ENCODE measurements at regions not wholly inside any gene's neighbourhood (a gene's known extent, or its start where the extent isn't known, plus 50 kb on each side); places are given as distances from the start of the nearest gene placed in this dataset.

DNA sequence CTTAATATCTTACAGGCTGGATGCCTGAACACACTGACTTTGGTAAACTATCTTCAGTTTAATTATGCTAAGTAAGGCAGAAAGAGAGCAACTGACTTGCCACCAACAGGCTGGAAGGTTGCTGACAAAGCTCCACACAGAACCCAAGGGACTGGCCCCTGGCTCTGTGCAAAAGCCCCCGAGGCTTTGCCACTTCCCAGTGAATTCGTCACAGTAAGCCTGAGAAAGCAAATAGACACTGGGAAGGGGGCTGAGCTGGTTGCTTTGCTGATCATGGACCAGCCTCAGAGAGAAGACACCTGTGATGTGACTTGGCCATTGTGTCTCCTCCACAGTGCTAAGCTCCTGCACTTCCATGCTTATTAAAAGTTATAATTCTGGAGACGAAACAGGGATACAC lies 91.7 kb downstream of the BLID start:
- TF ChIP-seq, protein P1, sequence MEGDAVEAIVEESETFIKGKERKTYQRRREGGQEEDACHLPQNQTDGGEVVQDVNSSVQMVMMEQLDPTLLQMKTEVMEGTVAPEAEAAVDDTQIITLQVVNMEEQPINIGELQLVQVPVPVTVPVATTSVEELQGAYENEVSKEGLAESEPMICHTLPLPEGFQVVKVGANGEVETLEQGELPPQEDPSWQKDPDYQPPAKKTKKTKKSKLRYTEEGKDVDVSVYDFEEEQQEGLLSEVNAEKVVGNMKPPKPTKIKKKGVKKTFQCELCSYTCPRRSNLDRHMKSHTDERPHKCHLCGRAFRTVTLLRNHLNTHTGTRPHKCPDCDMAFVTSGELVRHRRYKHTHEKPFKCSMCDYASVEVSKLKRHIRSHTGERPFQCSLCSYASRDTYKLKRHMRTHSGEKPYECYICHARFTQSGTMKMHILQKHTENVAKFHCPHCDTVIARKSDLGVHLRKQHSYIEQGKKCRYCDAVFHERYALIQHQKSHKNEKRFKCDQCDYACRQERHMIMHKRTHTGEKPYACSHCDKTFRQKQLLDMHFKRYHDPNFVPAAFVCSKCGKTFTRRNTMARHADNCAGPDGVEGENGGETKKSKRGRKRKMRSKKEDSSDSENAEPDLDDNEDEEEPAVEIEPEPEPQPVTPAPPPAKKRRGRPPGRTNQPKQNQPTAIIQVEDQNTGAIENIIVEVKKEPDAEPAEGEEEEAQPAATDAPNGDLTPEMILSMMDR (IDR thresholded peaks at IDR 0.05; ENCODE audit: poor library complexity, severe bottlenecking) = no peak
- TF ChIP-seq, protein P2, sequence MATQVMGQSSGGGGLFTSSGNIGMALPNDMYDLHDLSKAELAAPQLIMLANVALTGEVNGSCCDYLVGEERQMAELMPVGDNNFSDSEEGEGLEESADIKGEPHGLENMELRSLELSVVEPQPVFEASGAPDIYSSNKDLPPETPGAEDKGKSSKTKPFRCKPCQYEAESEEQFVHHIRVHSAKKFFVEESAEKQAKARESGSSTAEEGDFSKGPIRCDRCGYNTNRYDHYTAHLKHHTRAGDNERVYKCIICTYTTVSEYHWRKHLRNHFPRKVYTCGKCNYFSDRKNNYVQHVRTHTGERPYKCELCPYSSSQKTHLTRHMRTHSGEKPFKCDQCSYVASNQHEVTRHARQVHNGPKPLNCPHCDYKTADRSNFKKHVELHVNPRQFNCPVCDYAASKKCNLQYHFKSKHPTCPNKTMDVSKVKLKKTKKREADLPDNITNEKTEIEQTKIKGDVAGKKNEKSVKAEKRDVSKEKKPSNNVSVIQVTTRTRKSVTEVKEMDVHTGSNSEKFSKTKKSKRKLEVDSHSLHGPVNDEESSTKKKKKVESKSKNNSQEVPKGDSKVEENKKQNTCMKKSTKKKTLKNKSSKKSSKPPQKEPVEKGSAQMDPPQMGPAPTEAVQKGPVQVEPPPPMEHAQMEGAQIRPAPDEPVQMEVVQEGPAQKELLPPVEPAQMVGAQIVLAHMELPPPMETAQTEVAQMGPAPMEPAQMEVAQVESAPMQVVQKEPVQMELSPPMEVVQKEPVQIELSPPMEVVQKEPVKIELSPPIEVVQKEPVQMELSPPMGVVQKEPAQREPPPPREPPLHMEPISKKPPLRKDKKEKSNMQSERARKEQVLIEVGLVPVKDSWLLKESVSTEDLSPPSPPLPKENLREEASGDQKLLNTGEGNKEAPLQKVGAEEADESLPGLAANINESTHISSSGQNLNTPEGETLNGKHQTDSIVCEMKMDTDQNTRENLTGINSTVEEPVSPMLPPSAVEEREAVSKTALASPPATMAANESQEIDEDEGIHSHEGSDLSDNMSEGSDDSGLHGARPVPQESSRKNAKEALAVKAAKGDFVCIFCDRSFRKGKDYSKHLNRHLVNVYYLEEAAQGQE (IDR thresholded peaks at IDR 0.05; ENCODE audit: borderline replicate concordance) = no peak
- TF ChIP-seq POLR2AphosphoS5 (IDR thresholded peaks at IDR 0.05) = no peak
- TF ChIP-seq EP300 (conservative IDR thresholded peaks at IDR 0.05; ENCODE audit: poor library complexity, severe bottlenecking) = no peak

All from neural cell (in vitro differentiated cells).